Liver (tissue), 8 donors: ENCODE measurements at regions not wholly inside any gene's neighbourhood (a gene's known extent, or its start where the extent isn't known, plus 50 kb on each side); places are given as distances from the start of the nearest gene placed in this dataset.

Experiments used
- DNase-seq: peaks from one replicate; pipeline ENCODE4 v3.0.0-alpha.2; 2017; ENCODE audit warnings: low spot score
- H3K27ac ChIP-seq, 2 donors: one replicate each; pipeline ENCODE4 v1.7.0; 2013; ENCODE audit warnings: inconsistent platforms in 2 of 2, low read length in 2 of 2, control low read depth in 1 of 2, low read depth in 1 of 2, mild to moderate bottlenecking in 1 of 2
- H3K27me3 ChIP-seq, 4 donors: one replicate each; pipeline versions ENCODE4 v1.6.1 to v1.7.0; 2013; ENCODE audit warnings: low read length in 3 of 4, inconsistent platforms in 1 of 4, mild to moderate bottlenecking in 1 of 4, moderate library complexity in 1 of 4; ENCODE audit not compliant: control insufficient read depth in 4 of 4, insufficient read depth in 4 of 4
- H3K36me3 ChIP-seq, 4 donors: one replicate each; pipeline versions ENCODE4 v1.6.1 to v1.7.0; 2013; ENCODE audit warnings: low read length in 3 of 4, mild to moderate bottlenecking in 3 of 4, low read depth in 1 of 4, moderate library complexity in 1 of 4; ENCODE audit not compliant: control insufficient read depth in 4 of 4, insufficient read depth in 3 of 4
- H3K4me1 ChIP-seq, 4 donors: one replicate each; pipeline versions ENCODE4 v1.6.1 to v1.7.0; 2013; ENCODE audit warnings: low read length in 3 of 4, mild to moderate bottlenecking in 3 of 4, moderate library complexity in 1 of 4; ENCODE audit not compliant: control insufficient read depth in 4 of 4, insufficient read depth in 4 of 4
- H3K4me3 ChIP-seq, 3 donors: one replicate each; pipeline versions ENCODE4 v1.6.1 to v1.7.0; 2013; ENCODE audit warnings: low read length in 3 of 3, control low read depth in 1 of 3, low read depth in 1 of 3, mild to moderate bottlenecking in 1 of 3
- H3K9ac ChIP-seq, 2 donors: one replicate each; pipeline ENCODE4 v1.7.0; 2013; ENCODE audit warnings: low read length in 2 of 2, mild to moderate bottlenecking in 2 of 2, moderate library complexity in 2 of 2, control low read depth in 1 of 2, low read depth in 1 of 2
- H3K9me3 ChIP-seq, 4 donors: one replicate each; pipeline versions ENCODE4 v1.6.1 to v1.7.0; 2013; ENCODE audit warnings: low read length in 3 of 4; ENCODE audit not compliant: control insufficient read depth in 4 of 4
- EGR1 ChIP-seq, 2 donors: IDR thresholded peaks; 2 replicates each; pipeline ENCODE4 v1.6.1; 2016 to 2018; ENCODE audit warnings: antibody characterized with exemption in 2 of 2, low read depth in 2 of 2
- FOXA1 ChIP-seq: IDR thresholded peaks from 2 replicates; pipeline ENCODE4 v1.6.1; 2016; ENCODE audit warnings: antibody characterized with exemption
- FOXA2 ChIP-seq: IDR thresholded peaks from 2 replicates; pipeline ENCODE4 v1.6.1; 2016; ENCODE audit warnings: antibody characterized with exemption
- GABPA ChIP-seq, 2 donors: IDR thresholded peaks in 1 of 2; conservative IDR thresholded peaks in 1 of 2; 2 replicates each; pipeline ENCODE4 v1.6.1; 2016; ENCODE audit warnings: antibody characterized with exemption in 2 of 2, mild to moderate bottlenecking in 1 of 2, moderate library complexity in 1 of 2
- HNF4A ChIP-seq, 2 donors: conservative IDR thresholded peaks; 2 replicates each; pipeline ENCODE4 v1.6.1; 2016; ENCODE audit warnings: antibody characterized with exemption in 2 of 2, mild to moderate bottlenecking in 2 of 2
- HNF4G ChIP-seq: IDR thresholded peaks from 2 replicates; pipeline ENCODE4 v1.6.1; 2016; ENCODE audit warnings: antibody characterized with exemption
- JUND ChIP-seq, 2 donors: IDR thresholded peaks; 2 replicates each; pipeline ENCODE4 v1.6.1; 2016; ENCODE audit warnings: antibody characterized with exemption in 2 of 2
- NR2F2 ChIP-seq: IDR thresholded peaks from 2 replicates; pipeline ENCODE4 v1.6.1; 2016; ENCODE audit warnings: antibody characterized with exemption
- RAD21 ChIP-seq, 2 donors: IDR thresholded peaks; 2 replicates each; pipeline ENCODE4 v1.6.1; 2016; ENCODE audit warnings: antibody characterized with exemption in 2 of 2, mild to moderate bottlenecking in 2 of 2
- RXRA ChIP-seq, 2 donors: IDR thresholded peaks; 2 replicates each; pipeline ENCODE4 v1.6.1; 2017 to 2018; ENCODE audit warnings: antibody characterized with exemption in 2 of 2, mild to moderate bottlenecking in 1 of 2
- SP1 ChIP-seq: IDR thresholded peaks from 2 replicates; pipeline ENCODE4 v1.6.1; 2018; ENCODE audit warnings: antibody characterized with exemption, mild to moderate bottlenecking
- TAF1 ChIP-seq: conservative IDR thresholded peaks from 2 replicates; pipeline ENCODE4 v1.6.1; 2016; ENCODE audit warnings: antibody characterized with exemption, mild to moderate bottlenecking
- YY1 ChIP-seq: IDR thresholded peaks from 2 replicates; pipeline ENCODE4 v1.6.1; 2016; ENCODE audit warnings: antibody characterized with exemption, mild to moderate bottlenecking
- WGBS: extraction: QIAGEN DNeasy Blood & Tissue Kit; methylation state at CpG from one replicate; pipeline ENCODE4 v1.1.7; 2013; 5-methylcytosine and 5-hydroxymethylcytosine counted together
- TF ChIP-seq, protein P1 (sequence below): fragments of 150-350 bp; IDR thresholded peaks from 2 replicates; pipeline ENCODE4 v1.5.1; 2017; ENCODE audit warnings: improper control_type of control experiment, low read depth, low read length; ENCODE audit not compliant: missing input control
- TF ChIP-seq, protein P2 (sequence below): IDR thresholded peaks from 2 replicates; pipeline ENCODE4 v1.6.1; 2016; ENCODE audit warnings: antibody characterized with exemption
- TF ChIP-seq, protein P3 (sequence below): IDR thresholded peaks from 2 replicates; pipeline ENCODE4 v1.6.1; 2016; ENCODE audit warnings: antibody characterized with exemption
- TF ChIP-seq, protein P4 (sequence below): IDR thresholded peaks from 2 replicates; pipeline ENCODE4 v1.6.1; 2016; ENCODE audit warnings: antibody characterized with exemption
- TF ChIP-seq, protein P5 (sequence below): IDR thresholded peaks from 2 replicates; pipeline ENCODE4 v1.6.1; 2016; ENCODE audit warnings: antibody characterized with exemption, mild to moderate bottlenecking
- donor health status: healthy.
- donor health status: healthy.
- donor health status: healthy.
- donor health status: healthy.
- donor health status: healthy.

DNA sequence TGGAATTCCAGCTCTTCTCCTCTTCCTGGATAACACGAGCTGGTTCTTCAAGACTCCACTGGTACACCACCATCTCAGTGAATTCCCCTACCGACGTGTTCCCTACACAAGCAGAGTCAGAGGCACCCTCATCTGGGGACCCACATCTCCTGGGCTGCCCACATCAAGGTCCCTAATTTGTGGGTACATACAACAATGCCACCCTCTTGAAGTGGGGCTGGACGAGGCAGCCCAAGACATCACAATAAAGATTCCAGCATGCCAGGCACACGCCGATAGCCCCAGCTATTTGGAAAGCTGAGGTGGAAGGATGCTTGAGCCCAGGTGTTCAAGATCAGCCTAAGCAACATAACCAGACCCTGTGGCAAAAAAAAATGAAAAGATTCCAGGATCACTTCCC lies 221.2 kb upstream of the LINGO1 start:
- no peaks in the 10 kb centered on the region for H3K9me3 ChIP-seq
- WGBS, result 84% methylated on average over 6 of the region's 6 CpGs
- H3K4me1 ChIP-seq, result no peaks in the 10 kb centered on the region
- H3K27me3 ChIP-seq, result peaks cover 0 to 3% (median 0%) of the 10 kb centered on the region in 4 donors
- H3K4me3 ChIP-seq, result no peak overlapping the region
- H3K36me3 ChIP-seq, result no peaks in the 10 kb centered on the region
- H3K27ac ChIP-seq, result no peak overlapping the region
- H3K9ac ChIP-seq, result no peak overlapping the region
- TF ChIP-seq HNF4A (conservative IDR thresholded peaks at IDR 0.05), result no peak
- TF ChIP-seq SP1, result no peak
- TF ChIP-seq HNF4G, result no peak
- TF ChIP-seq JUND (IDR thresholded peaks at IDR 0.05), result no peak
- DNase-seq, result no peak

DNA sequence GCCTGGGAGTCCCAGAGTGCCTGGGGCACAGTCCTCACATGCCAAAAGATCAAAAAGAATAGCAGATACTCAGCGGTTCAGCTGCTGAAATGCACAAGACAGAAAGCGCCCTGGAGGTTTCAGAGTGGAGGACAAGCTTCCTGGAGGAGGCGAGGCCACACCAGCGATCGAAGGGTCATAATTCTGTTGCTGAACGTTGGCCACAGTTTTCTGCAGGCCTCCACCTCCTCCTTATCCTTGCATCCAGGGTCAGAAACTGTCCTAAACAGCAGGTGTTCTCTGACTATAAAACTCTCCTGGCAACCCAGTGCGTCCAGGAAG lies 220.3 kb upstream of the LINGO1 start:
- Histone ChIP-seq H3K9ac (no peak overlapping the region), H3K27me3 (peaks cover 0 to 3% (median 0%) of the 10 kb centered on the region in 4 donors), H3K27ac (no peak overlapping the region), H3K36me3 (no peaks in the 10 kb centered on the region), H3K4me1 (no peaks in the 10 kb centered on the region), H3K4me3 (no peak overlapping the region), H3K9me3 (no peaks in the 10 kb centered on the region)
- 68% methylated on average over 7 of the region's 7 CpGs for WGBS
- no peak for DNase-seq
- no peak for TF ChIP-seq HNF4G
- no peak for TF ChIP-seq NR2F2
- no peak for TF ChIP-seq FOXA1
- TF ChIP-seq, protein P1, sequence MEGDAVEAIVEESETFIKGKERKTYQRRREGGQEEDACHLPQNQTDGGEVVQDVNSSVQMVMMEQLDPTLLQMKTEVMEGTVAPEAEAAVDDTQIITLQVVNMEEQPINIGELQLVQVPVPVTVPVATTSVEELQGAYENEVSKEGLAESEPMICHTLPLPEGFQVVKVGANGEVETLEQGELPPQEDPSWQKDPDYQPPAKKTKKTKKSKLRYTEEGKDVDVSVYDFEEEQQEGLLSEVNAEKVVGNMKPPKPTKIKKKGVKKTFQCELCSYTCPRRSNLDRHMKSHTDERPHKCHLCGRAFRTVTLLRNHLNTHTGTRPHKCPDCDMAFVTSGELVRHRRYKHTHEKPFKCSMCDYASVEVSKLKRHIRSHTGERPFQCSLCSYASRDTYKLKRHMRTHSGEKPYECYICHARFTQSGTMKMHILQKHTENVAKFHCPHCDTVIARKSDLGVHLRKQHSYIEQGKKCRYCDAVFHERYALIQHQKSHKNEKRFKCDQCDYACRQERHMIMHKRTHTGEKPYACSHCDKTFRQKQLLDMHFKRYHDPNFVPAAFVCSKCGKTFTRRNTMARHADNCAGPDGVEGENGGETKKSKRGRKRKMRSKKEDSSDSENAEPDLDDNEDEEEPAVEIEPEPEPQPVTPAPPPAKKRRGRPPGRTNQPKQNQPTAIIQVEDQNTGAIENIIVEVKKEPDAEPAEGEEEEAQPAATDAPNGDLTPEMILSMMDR, result no peak
- no peak for TF ChIP-seq RAD21 (IDR thresholded peaks at IDR 0.05)
- no peak for TF ChIP-seq JUND (IDR thresholded peaks at IDR 0.05)
- TF ChIP-seq, protein P2, sequence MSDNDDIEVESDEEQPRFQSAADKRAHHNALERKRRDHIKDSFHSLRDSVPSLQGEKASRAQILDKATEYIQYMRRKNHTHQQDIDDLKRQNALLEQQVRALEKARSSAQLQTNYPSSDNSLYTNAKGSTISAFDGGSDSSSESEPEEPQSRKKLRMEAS, result no peak
- TF ChIP-seq EGR1 (IDR thresholded peaks at IDR 0.05; ENCODE audit: low read depth in 2 of 2), result no peak
- no peak for TF ChIP-seq FOXA2

DNA sequence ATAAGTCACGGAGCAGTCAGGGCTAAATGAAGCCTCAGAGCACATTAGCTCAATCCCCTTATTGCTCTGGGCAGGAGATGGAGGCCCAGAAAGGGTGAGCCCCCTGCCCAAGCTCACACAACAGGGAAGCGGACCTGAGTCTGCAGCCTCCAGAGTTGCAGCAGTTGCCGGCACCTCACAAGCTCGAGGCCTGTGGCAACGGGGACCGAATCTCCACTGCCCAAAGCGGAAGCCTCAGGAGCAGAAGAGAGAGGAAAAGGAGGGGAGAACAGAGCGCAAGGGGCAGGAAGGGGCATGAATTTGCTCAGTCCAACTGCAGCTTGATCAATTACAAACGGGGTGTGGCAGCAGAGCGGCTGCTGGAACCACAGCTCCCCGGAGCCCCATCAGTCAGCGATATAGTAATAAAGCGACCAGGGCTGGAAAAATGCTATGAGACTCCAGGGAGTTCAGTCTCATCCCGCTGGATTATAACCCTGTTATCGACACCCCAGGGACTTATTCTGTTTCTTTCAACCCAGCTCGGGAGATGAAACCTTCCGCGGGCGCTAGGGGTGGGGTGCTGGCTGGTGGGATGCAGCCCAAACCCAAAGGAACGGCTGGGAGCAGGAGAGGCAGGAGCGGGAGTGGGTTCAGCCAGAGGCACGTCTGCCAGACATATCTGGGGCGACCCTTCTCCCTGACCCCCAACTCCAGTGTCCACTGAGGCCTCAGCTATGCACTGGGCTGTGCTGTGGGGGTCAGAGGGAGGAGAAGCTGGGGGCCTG lies 219.7 kb upstream of the LINGO1 start:
- DNase-seq, result no peak
- H3K27me3 ChIP-seq, result peaks cover 0 to 3% (median 0%) of the 10 kb centered on the region in 4 donors
- 67% methylated on average over 23 of the region's 23 CpGs for WGBS
- no peak for TF ChIP-seq FOXA1
- TF ChIP-seq YY1, result no peak
- TF ChIP-seq, protein P3, sequence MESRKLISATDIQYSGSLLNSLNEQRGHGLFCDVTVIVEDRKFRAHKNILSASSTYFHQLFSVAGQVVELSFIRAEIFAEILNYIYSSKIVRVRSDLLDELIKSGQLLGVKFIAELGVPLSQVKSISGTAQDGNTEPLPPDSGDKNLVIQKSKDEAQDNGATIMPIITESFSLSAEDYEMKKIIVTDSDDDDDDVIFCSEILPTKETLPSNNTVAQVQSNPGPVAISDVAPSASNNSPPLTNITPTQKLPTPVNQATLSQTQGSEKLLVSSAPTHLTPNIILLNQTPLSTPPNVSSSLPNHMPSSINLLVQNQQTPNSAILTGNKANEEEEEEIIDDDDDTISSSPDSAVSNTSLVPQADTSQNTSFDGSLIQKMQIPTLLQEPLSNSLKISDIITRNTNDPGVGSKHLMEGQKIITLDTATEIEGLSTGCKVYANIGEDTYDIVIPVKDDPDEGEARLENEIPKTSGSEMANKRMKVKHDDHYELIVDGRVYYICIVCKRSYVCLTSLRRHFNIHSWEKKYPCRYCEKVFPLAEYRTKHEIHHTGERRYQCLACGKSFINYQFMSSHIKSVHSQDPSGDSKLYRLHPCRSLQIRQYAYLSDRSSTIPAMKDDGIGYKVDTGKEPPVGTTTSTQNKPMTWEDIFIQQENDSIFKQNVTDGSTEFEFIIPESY, result no peak
- TF ChIP-seq SP1, result no peak
- no peak for TF ChIP-seq EGR1 (IDR thresholded peaks at IDR 0.05; ENCODE audit: low read depth in 2 of 2)
- TF ChIP-seq, protein P4, sequence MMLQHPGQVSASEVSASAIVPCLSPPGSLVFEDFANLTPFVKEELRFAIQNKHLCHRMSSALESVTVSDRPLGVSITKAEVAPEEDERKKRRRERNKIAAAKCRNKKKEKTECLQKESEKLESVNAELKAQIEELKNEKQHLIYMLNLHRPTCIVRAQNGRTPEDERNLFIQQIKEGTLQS, result no peak
- TF ChIP-seq FOXA2, result no peak
- TF ChIP-seq RXRA (IDR thresholded peaks at IDR 0.05), result no peak
- TF ChIP-seq, protein P2, result no peak
- TF ChIP-seq HNF4G, result no peak
- TF ChIP-seq NR2F2, result no peak
- no peak for TF ChIP-seq HNF4A (conservative IDR thresholded peaks at IDR 0.05)
- TF ChIP-seq JUND (IDR thresholded peaks at IDR 0.05), result no peak
- TF ChIP-seq RAD21 (IDR thresholded peaks at IDR 0.05), result no peak
- TF ChIP-seq GABPA (IDR thresholded peaks at IDR 0.05 in 1 of 2, conservative IDR thresholded peaks at IDR 0.05 in 1 of 2), result no peak
- TF ChIP-seq, protein P5, sequence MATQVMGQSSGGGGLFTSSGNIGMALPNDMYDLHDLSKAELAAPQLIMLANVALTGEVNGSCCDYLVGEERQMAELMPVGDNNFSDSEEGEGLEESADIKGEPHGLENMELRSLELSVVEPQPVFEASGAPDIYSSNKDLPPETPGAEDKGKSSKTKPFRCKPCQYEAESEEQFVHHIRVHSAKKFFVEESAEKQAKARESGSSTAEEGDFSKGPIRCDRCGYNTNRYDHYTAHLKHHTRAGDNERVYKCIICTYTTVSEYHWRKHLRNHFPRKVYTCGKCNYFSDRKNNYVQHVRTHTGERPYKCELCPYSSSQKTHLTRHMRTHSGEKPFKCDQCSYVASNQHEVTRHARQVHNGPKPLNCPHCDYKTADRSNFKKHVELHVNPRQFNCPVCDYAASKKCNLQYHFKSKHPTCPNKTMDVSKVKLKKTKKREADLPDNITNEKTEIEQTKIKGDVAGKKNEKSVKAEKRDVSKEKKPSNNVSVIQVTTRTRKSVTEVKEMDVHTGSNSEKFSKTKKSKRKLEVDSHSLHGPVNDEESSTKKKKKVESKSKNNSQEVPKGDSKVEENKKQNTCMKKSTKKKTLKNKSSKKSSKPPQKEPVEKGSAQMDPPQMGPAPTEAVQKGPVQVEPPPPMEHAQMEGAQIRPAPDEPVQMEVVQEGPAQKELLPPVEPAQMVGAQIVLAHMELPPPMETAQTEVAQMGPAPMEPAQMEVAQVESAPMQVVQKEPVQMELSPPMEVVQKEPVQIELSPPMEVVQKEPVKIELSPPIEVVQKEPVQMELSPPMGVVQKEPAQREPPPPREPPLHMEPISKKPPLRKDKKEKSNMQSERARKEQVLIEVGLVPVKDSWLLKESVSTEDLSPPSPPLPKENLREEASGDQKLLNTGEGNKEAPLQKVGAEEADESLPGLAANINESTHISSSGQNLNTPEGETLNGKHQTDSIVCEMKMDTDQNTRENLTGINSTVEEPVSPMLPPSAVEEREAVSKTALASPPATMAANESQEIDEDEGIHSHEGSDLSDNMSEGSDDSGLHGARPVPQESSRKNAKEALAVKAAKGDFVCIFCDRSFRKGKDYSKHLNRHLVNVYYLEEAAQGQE, result no peak
- TF ChIP-seq TAF1, result no peak

More for the DNA sequence above, 219.7 kb upstream of the LINGO1 start:
- Histone ChIP-seq H3K36me3 (no peaks in the 10 kb centered on the region), H3K9ac (no peak overlapping the region), H3K27ac (no peak overlapping the region), H3K9me3 (no peaks in the 10 kb centered on the region), H3K4me3 (no peak overlapping the region), H3K4me1 (no peaks in the 10 kb centered on the region)
